Activated CD4-positive, alpha-beta T cell treated with anti-CD3 and anti-CD28 coated beads, Interleukin-2, amount 50 U/mL, for 24 hours (primary cell): ENCODE measurements at regions not wholly inside any gene's neighbourhood (a gene's known extent, or its start where the extent isn't known, plus 50 kb on each side); places are given as distances from the start of the nearest gene placed in this dataset.

Experiments
- DNase-seq, 2 donors: peaks; one replicate each; pipeline ENCODE4 v3.0.0-alpha.2; 2020; ENCODE audit warnings: low read depth in 1 of 2, low spot score in 1 of 2

- DNase-seq = no peak
Observed at GRCh38 chr15:87591582-87591981, 665.0 kb downstream of the NTRK3 start.

GRCh38 chr15:87591042-87591441 is 665.5 kb downstream of the NTRK3 start:
- no peak for DNase-seq

- no peak for DNase-seq
Observed at GRCh38 chr15:87589134-87589533, 667.4 kb downstream of the NTRK3 start.

GRCh38 chr15:87582169-87582568 is 674.4 kb downstream of the NTRK3 start:
- DNase-seq = no peak

GRCh38 chr15:87579537-87579936 is 677.0 kb downstream of the NTRK3 start:
- no peak for DNase-seq

- DNase-seq = no peak
Observed at GRCh38 chr15:87578776-87579175, 677.8 kb downstream of the NTRK3 start.

GRCh38 chr15:87577336-87577735 is 679.2 kb downstream of the NTRK3 start:
- no peak for DNase-seq

GRCh38 chr15:87576486-87577176 is 679.9 kb downstream of the NTRK3 start:
- DNase-seq = no peak

- no peak for DNase-seq
Observed at GRCh38 chr15:87575896-87576473, 680.6 kb downstream of the NTRK3 start.

- no peak for DNase-seq
Observed at GRCh38 chr15:87573534-87573933, 683.0 kb downstream of the NTRK3 start.

- no peak for DNase-seq
Observed at GRCh38 chr15:87573039-87573438, 683.5 kb downstream of the NTRK3 start.

GRCh38 chr15:87572381-87572910 is 684.1 kb downstream of the NTRK3 start:
- no peak for DNase-seq

- DNase-seq = no peak
Observed at GRCh38 chr15:87570206-87570605, 686.3 kb downstream of the NTRK3 start.

- DNase-seq = no peak
Observed at GRCh38 chr15:87569581-87569980, 687.0 kb downstream of the NTRK3 start.

GRCh38 chr15:87567406-87568030 is 689.0 kb downstream of the NTRK3 start:
- no peak for DNase-seq

GRCh38 chr15:87566236-87566635 is 690.3 kb downstream of the NTRK3 start:
- DNase-seq = no peak

GRCh38 chr15:87564681-87565080 is 691.9 kb downstream of the NTRK3 start:
- no peak for DNase-seq

- DNase-seq = no peak
Observed at GRCh38 chr15:87563869-87564268, 692.7 kb downstream of the NTRK3 start.

GRCh38 chr15:87562203-87562602 is 694.3 kb downstream of the NTRK3 start:
- DNase-seq = no peak

GRCh38 chr15:87561641-87562040 is 694.9 kb downstream of the NTRK3 start:
- DNase-seq = no peak

- DNase-seq = no peak
Observed at GRCh38 chr15:87557881-87558280, 698.7 kb downstream of the NTRK3 start.

GRCh38 chr15:87556886-87557285 is 699.7 kb downstream of the NTRK3 start:
- no peak for DNase-seq
